ENCODE measurements at regions not wholly inside any gene's neighbourhood (a gene's known extent, or its start where the extent isn't known, plus 50 kb on each side); places are given as distances from the start of the nearest gene placed in this dataset.

GRCh38 chr14:88952901-88953300 lies 128.4 kb downstream of the TTC8 start:
- no peak overlapping the region for H3K4ac ChIP-seq (replicated peaks; ENCODE audit: insufficient read length, low read depth, low read length)
- H2BK5ac ChIP-seq (ENCODE audit: low read depth, low read length), result no peak overlapping the region
- H3K14ac ChIP-seq (ENCODE audit: insufficient read length), result no peak overlapping the region
- FAIRE-seq (no peak), DNase-seq (ENCODE audit: low read depth in 1 of 2, low spot score in 2 of 2) (no peak)
- no peaks in the 10 kb centered on the region for H4K20me1 ChIP-seq (replicated peaks in 1 of 2; ENCODE audit: control insufficient read depth in 1 of 2, insufficient read depth in 2 of 2, low read length in 2 of 2)
- no peak overlapping the region for H4K5ac ChIP-seq (ENCODE audit: insufficient read length, low read depth, low read length)
- no peak overlapping the region for H2AFZ ChIP-seq (ENCODE audit: low read length)
- no peak overlapping the region for H2AK5ac ChIP-seq (ENCODE audit: low read depth, low read length)
- H3K79me1 ChIP-seq (ENCODE audit: low read depth, low read length), result no peaks in the 10 kb centered on the region
- H3K4me1 ChIP-seq (replicated peaks in 1 of 4; ENCODE audit: control insufficient read depth in 3 of 4, insufficient read depth in 4 of 4, low read length in 3 of 4), result peaks cover 0 to 2% (median 0%) of the 10 kb centered on the region in 4 experiments; a peak in 1 of 7 replicates
- CTCF ChIA-PET (ENCODE audit: partially characterized antibody), result no interaction called here
- H3K56ac ChIP-seq (replicated peaks; ENCODE audit: insufficient read length, low read depth, low read length), result no peak overlapping the region
- WGBS, 2 experiments (ENCODE audit: extremely low coverage in 1 of 2, insufficient coverage in 1 of 2, insufficient read length in 1 of 2, insufficient replicate concordance in 2 of 2, low coverage in 1 of 2, low lambda C conversion rate in 2 of 2, missing lambda C conversion rate in 1 of 2), result 88% methylated on average over 7 of the region's 7 CpGs; no CpG with 5 or more reads in 1 of the 2 experiments
- H3K9me3 ChIP-seq (ENCODE audit: insufficient read depth in 2 of 2, low read depth in 1 of 2, low read length in 1 of 2), result peaks cover 0 to 8% of the 10 kb centered on the region in 2 experiments; a peak in 1 of 4 replicates
- no peak overlapping the region for H3K18ac ChIP-seq (ENCODE audit: extremely low read depth, low read length)
- H3K27me3 ChIP-seq (replicated peaks in 1 of 4; ENCODE audit: control insufficient read depth in 3 of 4, extremely low read depth in 1 of 4, insufficient read depth in 3 of 4, low read length in 3 of 4), result no peaks in the 10 kb centered on the region
- no peak overlapping the region for H4K91ac ChIP-seq (replicated peaks; ENCODE audit: insufficient read length, low read length)
- H4K8ac ChIP-seq (ENCODE audit: extremely low read depth, insufficient read depth, low read length), result no peak overlapping the region
- no peak overlapping the region for H2BK120ac ChIP-seq (replicated peaks; ENCODE audit: low read depth, low read length)
- no peak overlapping the region for H3K27ac ChIP-seq (ENCODE audit: low read depth, low read length)
- H3K79me2 ChIP-seq (ENCODE audit: control insufficient read depth in 1 of 2, insufficient read depth in 2 of 2, low read length in 2 of 2), result no peaks in the 10 kb centered on the region
- no peak overlapping the region for H2BK15ac ChIP-seq (ENCODE audit: low read length)
- no peak overlapping the region for H2BK12ac ChIP-seq (ENCODE audit: low read depth, low read length)
- no peaks in the 10 kb centered on the region for H3K23me2 ChIP-seq (ENCODE audit: low read depth, low read length)
- H2BK20ac ChIP-seq (ENCODE audit: low read length), result no peak overlapping the region
- no peak overlapping the region for H3K4me3 ChIP-seq (ENCODE audit: extremely low read depth in 1 of 4, insufficient read depth in 2 of 4, low read depth in 3 of 4, low read length in 4 of 4)
- H3K9ac ChIP-seq (replicated peaks in 1 of 4; ENCODE audit: extremely low read depth in 1 of 4, low read depth in 3 of 4, low read length in 3 of 4), result no peak overlapping the region
- POLR2A ChIA-PET (ENCODE audit: partially characterized antibody), result no interaction called here
- H3K36me3 ChIP-seq (ENCODE audit: control insufficient read depth in 2 of 4, insufficient read depth in 4 of 4, low read length in 3 of 4), result no peaks in the 10 kb centered on the region; a peak in 1 of 8 replicates
- no peak overlapping the region for H3K4me2 ChIP-seq (ENCODE audit: insufficient read depth in 1 of 2, low read depth in 2 of 2, low read length in 2 of 2)
- H3K23ac ChIP-seq (ENCODE audit: insufficient read length), result no peak overlapping the region
- TF ChIP-seq RNF2 (IDR thresholded peaks at IDR 0.05; ENCODE audit: borderline replicate concordance, low read depth, low read length, missing control alignments, poor library complexity, severe bottlenecking) (no peak), KDM5A (IDR thresholded peaks at IDR 0.05; ENCODE audit: low read length) (no peak), SAP30 (IDR thresholded peaks at IDR 0.05; ENCODE audit: insufficient read depth, insufficient replicate concordance, low read length) (no peak)

All from H1 (cell line).